Fibroblast of the conjunctiva (primary cell): ENCODE measurements at regions not wholly inside any gene's neighbourhood (a gene's known extent, or its start where the extent isn't known, plus 50 kb on each side); places are given as distances from the start of the nearest gene placed in this dataset.

ENCODE experiments used
- DNase-seq: peaks from one replicate; pipeline ENCODE4 v3.0.0-alpha.2; 2010; ENCODE audit warnings: low read depth

GRCh38 chrX:39915596-39915995 is 182.2 kb downstream of the BCOR start:
- no peak for DNase-seq

- DNase-seq: no peak
Measured at GRCh38 chrX:39921838-39922237, 175.9 kb downstream of the BCOR start.

GRCh38 chrX:39922488-39922887 is 175.3 kb downstream of the BCOR start:
- no peak for DNase-seq

GRCh38 chrX:39922926-39923325 is 174.8 kb downstream of the BCOR start:
- DNase-seq: no peak

- no peak for DNase-seq
Measured at GRCh38 chrX:39927380-39927779, 170.4 kb downstream of the BCOR start.

- no peak for DNase-seq
Measured at GRCh38 chrX:39928704-39929378, 168.9 kb downstream of the BCOR start.

- DNase-seq: no peak
Measured at GRCh38 chrX:39929379-39930025, 168.3 kb downstream of the BCOR start.

- no peak for DNase-seq
Measured at GRCh38 chrX:39930786-39931528, 166.8 kb downstream of the BCOR start.

GRCh38 chrX:39931529-39932282 is 166.1 kb downstream of the BCOR start:
- no peak for DNase-seq

GRCh38 chrX:39935411-39936064 is 162.2 kb downstream of the BCOR start:
- DNase-seq: no peak

- no peak for DNase-seq
Measured at GRCh38 chrX:39936886-39937770, 160.6 kb downstream of the BCOR start.

GRCh38 chrX:39938466-39938865 is 159.3 kb downstream of the BCOR start:
- no peak for DNase-seq

- DNase-seq: no peak
Measured at GRCh38 chrX:39939678-39940077, 158.1 kb downstream of the BCOR start.

GRCh38 chrX:39941332-39941920 is 156.3 kb downstream of the BCOR start:
- DNase-seq: no peak

GRCh38 chrX:39944416-39944815 is 153.3 kb downstream of the BCOR start:
- no peak for DNase-seq

- DNase-seq: no peak
Measured at GRCh38 chrX:39945709-39946108, 152.0 kb downstream of the BCOR start.

- DNase-seq: no peak
Measured at GRCh38 chrX:39946822-39947221, 150.9 kb downstream of the BCOR start.

GRCh38 chrX:39948582-39948981 is 149.2 kb downstream of the BCOR start:
- no peak for DNase-seq

GRCh38 chrX:39950018-39950688 is 147.6 kb downstream of the BCOR start:
- no peak for DNase-seq

GRCh38 chrX:39952989-39953388 is 144.8 kb downstream of the BCOR start:
- DNase-seq: no peak
